ENCODE measurements at regions not wholly inside any gene's neighbourhood (a gene's known extent, or its start where the extent isn't known, plus 50 kb on each side); places are given as distances from the start of the nearest gene placed in this dataset.

DNA sequence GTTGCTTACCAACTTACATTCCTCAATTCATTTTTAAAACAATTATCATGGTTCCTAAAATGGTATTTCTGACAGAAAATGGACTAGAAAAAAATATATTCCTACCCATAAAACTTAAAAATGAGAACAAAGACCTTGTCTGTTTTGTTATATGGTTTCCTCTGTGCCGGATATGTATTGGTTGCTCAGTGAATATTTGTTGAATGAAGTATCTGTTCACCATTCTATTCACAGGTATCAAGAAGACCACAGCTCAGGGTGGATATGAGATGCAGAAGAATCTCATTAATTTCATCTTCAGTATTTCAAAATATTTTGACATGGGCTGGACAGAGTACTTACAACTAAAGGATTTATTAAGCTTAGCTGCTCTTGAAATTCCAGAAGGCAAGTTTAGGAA is 58.1 kb downstream of the TUSC7 start:
- DNase-seq (ENCODE audit: low read depth in 4 of 4, low spot score in 1 of 4) = no peak

DNA sequence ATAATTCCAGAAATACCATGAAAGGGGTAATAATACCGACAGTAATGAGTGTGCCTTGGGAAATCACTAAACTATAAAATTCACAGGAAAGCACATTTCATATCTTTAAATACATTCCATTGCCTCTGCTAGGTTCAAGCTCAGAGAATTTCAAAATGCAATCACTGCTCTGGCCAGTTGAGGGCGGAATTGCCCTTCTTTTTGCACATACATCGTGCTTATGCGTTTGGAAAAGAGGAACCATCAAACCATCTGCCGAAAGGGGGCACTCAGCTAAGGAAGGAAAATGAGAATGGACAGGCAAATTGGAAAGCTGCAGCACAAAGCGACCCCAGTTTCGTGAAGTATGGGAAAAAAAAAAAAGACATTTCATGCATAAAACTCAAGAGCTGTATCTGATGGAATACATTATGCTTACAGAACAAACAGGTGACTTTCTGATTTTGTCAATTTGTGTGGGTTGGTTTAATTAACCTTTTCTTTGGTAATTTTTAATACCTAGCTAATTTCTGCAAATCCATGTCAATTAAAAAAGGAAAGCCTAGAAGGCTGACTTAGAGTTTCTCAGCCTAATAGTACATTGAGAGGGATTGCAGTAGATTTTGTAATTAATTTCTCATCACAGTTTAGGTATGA is 61.4 kb downstream of the TUSC7 start:
- DNase-seq (ENCODE audit: low read depth in 4 of 4, low spot score in 1 of 4) = peak in 2 of 4 experiments; percentile 0 to 12

DNA sequence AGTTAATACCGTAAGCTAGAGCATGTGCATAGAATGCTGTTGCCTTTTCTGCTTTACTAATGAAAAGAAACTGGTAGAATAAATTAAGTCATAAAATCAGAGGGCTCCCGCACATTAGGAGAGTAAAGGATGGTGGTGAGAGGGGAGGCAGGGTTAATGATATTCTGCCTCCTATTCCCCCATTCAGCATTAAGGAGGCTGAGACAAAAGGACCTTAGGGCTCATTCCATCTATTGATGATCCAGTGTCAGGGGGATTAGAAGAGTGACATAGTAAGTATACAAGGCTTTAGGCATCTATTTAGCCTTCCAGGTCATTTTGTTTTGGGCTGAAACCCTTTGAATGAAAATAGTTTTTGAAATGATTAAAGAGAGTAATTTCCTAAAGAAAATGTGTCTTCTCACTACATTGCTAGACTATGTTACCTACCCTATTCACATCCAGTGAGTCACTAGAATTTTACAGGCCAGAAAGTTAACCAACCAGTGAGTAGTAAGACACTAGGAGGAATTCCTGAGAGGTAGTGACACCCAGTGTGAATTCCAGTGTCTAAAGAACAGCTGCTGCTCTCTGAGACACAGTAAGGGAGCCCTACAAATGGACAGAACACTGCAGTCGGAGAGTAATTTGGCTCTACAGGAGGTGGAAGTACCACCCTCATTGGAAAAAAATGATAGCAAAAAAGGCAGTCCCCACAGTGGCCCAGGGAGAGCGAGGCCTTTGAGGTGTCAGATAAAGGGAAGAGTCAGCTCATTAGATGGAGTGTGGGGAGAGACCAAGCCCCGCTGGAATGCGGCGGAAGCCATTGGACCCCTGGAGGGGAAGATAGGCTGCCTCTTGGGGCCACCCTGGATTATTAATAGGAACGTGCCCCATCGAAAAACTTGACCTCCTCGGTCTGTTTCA is 67.6 kb downstream of the TUSC7 start:
- DNase-seq (ENCODE audit: low read depth in 4 of 4, low spot score in 1 of 4) = no peak

DNA sequence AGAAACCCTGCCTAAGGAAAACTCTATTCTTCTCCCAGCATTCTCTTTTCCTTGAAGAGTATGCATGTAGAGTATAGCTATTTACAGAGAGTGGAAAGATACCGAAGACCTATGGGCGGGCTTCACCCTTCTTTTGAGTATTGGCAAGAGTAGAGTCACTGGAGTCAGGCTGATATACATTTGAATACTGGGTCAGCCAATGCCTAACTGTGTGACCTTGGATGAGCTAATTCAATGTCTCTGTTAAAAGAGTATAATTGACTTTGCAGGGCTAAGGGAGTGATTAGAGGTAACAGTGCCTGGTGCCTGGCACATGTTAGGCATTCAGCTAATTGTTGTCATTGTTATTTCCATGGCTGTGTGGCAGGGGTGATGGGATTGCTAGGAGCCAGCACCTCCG is 75.6 kb downstream of the TUSC7 start:
- no peak for DNase-seq (ENCODE audit: low read depth in 4 of 4, low spot score in 1 of 4)

DNA sequence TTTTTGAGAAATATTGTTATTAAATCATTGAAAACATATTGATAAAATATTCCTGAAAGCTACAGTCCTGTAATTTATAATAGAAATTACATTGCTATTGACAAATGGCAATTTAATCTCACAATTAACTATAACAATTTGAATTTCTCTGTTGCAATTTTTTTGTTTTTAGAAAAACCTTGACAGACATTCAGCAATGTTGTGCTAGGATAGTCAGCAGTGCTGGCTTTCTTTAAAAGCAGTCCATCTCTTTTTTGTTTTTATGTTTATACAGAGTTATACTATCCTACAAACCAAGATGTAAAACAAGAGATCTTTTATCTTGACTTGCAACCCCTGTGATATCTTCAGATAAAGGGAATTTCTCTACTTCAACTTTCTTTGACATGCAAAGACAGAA is 93.1 kb downstream of the TUSC7 start:
- no peak for DNase-seq (ENCODE audit: low read depth in 4 of 4, low spot score in 1 of 4)

DNA sequence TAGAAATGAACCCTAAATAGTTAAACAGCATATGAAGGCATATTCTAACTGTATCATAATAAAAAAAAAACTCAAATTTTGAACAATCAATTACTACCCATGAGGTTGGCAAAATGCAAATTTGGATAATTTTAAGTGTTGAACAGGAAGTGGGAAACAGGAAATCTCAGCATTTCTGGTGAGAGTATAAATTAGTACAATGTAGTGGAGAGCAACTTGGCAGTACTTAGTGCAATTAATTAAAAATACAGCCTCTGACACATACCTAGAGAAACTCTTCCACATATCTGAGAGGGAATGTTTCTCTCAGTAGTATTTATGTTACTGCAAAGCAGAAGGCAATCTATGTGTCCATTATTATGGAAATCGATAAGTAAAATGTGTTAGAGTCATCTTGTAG is 96.8 kb downstream of the TUSC7 start:
- DNase-seq (ENCODE audit: low read depth in 4 of 4, low spot score in 1 of 4) = no peak

DNA sequence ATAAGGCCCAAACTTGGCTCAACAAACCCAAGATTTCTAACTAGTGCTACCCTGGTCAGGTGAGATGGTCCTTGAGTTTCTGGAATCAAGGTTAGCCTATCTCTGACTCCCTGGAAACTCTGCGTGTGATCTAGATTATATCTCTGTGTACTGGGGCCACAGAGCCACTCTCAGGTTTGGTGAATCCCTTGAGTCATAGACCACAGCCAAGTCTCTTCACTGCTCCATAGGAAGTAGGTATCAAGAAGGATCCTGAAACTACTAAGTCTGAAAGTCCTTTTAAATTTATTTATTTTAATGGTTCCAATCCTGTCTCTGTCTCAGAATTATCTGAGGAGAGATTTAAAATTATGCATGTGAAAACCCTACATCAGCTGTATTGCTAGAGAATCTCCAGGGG is 99.1 kb downstream of the TUSC7 start:
- no peak for DNase-seq (ENCODE audit: low read depth in 4 of 4, low spot score in 1 of 4)

DNA sequence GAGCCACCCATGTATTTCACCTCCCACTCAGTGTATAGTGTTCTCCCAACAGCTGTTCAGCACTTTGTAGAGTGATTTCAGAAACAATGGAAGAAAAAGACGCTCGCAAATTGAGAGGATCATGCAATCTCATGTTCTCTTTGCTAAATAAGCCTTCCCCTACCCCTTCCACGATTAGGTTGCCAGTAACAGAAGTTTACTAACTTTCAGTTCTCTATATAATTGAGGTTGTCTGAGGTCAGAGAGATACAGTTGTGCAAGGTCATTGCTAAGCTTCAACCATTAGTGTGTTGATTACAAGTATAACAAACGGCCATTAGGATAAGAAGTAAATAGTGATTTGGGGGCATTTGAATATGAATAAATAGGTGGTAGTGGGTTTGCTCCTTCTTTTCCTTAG is 99.6 kb downstream of the TUSC7 start:
- no peak for DNase-seq (ENCODE audit: low read depth in 4 of 4, low spot score in 1 of 4)

DNA sequence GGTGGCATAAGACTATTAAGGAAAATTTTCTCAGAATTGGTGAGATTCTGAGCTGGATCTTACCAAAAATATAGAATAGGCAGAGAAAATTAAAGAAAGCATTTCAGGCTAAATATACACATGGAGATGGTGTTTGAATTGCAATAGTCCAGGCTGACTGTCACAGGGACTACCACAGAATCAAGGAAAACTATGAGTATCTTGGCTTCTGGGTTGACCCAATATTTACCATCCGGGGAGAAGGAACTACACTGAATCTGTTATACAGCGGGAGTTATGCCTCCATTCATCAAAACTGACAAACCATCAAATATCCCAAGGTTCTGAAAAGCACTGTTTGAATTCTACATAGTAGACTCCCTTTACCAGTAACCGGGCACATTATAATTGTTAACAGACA is 102.2 kb downstream of the TUSC7 start:
- DNase-seq (ENCODE audit: low read depth in 4 of 4, low spot score in 1 of 4) = no peak

DNA sequence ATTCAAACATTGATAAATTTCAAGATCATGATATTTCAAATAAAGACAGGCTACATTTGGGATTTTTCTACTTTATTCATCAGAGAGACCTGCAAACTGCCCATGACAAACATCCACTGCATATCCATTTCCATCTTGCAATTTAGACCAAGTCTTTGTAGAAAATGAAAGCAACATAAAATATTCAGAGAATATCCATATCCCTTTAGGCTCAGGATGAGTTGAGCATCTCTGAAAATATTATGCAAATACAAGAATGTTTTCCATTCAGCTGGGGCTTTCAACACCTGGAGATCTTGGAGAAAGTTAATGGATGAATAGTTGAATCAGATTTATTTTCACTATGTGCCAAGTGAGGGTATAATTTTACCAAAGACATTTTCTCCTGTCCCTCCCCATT is 103.4 kb downstream of the TUSC7 start:
- no peak for DNase-seq (ENCODE audit: low read depth in 4 of 4, low spot score in 1 of 4)

DNA sequence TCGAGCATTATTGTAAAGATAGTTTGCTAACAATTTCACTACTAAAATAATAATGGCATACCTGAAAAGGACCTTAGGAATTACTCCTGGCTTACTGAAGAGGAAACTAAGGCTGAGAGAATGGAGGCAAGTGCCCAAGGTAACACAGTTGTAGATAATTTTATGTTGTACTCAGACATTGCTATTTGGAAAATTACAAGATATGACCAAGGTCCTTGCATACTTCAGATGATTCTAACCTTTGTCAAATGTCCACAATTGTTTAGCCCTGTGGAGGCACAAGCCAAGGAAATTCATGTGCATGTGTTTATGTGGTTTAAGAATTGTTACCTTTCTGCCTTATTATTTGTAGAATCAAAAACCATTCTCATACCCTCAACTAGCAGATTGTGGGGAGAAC is 105.7 kb downstream of the TUSC7 start:
- DNase-seq (ENCODE audit: low read depth in 4 of 4, low spot score in 1 of 4) = no peak

DNA sequence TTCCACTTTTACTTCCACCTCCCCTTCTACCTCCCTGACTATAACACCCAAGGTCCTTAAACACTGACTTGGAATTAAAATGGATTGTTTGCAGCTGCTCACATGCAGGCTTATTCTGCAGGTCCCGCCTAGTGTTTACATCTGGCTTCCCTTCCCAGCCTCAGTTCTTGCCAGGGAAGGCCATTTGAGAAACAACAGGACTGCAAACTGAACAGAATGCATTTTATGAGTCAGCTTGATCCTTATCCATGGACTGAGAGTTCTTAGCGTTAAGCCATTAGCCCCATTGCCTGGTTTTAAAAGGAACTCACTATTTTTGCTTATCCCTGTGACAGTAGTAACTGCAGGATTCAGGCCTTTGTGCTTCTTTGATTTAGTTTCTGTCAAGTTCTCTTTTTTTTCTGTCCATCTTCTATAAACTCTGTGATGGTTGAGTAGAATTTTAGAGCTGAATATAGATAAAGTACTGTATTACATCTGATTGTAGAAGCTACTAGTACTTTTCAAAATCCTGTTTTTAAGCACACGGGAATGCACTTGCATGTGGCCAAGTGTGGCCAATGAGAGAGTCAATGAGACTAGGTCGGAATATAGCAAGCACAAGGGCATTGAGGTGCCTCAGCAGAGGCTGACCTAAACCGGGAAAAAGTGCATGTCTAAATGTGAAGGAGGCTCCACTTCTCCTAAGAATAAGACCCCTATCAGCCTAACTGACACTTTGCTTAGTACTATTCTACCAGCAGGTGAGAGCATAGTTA is 106.4 kb downstream of the TUSC7 start:
- no peak for DNase-seq (ENCODE audit: low read depth in 4 of 4, low spot score in 1 of 4)

DNA sequence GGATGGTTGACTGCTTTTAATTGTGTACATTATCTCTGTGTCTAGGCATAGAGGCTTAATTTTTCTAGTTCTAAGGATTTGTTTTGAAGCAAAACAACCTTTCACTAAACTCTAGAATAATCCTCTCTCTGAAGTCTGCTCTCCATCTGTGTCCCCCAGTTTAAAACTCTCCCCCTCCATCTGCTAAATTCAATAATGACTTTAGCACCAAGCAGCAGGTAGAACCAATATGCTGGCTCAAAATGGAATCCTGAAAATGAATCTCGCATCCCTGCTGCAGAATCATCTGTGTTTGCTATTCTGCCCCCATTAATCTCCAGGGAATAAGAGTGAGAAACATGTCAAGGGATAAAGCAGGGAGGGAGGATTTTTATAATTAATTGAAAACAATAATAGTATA is 111.8 kb downstream of the TUSC7 start:
- DNase-seq (ENCODE audit: low read depth in 4 of 4, low spot score in 1 of 4) = no peak

DNA sequence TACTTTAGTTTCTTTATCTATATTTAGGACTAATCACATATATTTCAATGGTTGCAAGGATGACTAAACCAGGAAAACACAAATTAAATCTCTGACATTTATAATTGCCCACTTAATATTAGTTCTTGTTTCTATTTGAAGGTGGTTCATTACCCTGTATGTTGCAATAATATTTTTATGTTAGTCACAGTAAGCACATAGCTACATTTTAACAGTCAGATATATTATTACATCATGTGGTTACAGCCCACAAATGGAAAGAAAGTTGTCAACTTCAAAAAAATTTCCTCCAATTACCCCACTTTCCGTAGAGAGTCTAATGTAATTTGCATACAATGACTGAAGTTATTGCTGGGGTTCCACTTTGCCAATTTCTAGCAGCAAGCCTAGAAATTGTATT is 114.6 kb downstream of the TUSC7 start:
- DNase-seq (ENCODE audit: low read depth in 4 of 4, low spot score in 1 of 4) = no peak

DNA sequence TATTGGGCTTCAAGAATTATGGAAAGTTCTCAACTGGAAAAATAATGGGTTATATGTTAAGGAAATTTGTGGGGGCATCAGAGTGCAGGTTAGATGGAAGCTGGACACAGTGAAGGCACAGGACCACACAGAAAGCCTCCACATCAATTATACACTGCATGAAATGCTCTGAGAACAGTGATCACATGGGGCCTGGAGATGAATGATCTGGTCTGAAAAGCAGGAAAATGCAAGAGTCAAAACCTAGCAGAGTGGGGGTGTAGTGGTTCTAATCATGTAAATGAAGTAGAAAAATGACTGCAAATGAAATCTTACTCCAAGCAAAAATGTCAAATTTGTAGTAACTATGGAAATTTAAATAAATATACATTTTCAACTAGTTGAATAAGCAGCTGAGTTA is 123.6 kb downstream of the TUSC7 start:
- DNase-seq (ENCODE audit: low read depth in 4 of 4, low spot score in 1 of 4) = no peak

DNA sequence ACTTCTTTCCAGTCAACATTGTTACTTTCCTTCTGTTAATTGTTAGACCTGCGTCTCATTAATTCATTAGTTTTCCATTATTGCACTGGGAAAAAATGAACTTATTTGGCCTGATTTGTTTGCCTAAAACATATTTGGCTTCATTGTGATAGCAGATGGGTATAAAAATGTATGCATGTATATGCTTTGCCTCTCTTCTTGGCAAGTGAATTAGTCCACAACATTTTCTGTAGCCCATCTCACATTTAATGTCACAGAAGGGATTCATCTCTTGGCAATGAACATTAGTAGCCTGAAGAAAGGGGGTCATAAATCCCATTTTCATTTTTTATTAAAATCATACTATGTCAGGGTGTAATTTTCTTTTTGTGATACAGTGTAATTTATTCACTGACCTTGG is 125.2 kb downstream of the TUSC7 start:
- no peak for DNase-seq (ENCODE audit: low read depth in 4 of 4, low spot score in 1 of 4)

DNA sequence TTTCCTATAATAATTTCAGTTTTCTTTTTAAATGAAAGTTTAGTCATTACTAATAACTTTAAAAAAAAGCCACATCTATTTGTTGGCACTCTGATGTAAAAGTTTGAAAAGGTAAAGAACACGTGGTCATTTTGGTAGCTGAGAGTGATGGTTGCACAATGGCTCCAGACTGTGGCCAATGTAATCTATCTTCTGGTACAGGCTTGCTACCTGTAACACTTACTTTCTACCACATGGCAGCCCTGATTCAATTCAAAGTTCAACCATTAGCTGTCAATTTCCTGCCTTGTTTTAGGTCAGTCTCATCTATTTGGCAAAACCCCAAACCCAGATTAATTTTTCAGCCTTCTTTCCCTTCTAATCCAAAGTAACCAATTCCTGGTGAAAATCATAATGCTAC is 126.1 kb downstream of the TUSC7 start:
- DNase-seq (ENCODE audit: low read depth in 4 of 4, low spot score in 1 of 4) = no peak

DNA sequence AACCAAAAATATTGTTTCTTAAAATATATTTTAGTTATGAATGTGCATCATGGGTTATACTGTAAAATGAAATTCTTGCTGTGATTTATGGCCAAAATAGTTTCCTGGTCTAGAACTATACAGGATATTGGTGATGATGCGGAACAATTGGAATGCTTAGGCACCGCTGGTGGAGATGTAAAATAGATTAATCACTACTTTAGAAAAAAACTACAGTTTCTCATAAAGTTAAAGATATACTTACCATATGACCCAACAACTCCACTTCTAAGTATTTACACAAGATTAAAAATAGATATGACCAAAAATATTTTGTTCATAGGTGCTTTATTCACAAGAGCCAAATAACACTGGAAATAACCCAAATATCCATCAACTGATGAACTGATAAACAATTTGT is 126.7 kb downstream of the TUSC7 start:
- DNase-seq (ENCODE audit: low read depth in 4 of 4, low spot score in 1 of 4) = no peak

DNA sequence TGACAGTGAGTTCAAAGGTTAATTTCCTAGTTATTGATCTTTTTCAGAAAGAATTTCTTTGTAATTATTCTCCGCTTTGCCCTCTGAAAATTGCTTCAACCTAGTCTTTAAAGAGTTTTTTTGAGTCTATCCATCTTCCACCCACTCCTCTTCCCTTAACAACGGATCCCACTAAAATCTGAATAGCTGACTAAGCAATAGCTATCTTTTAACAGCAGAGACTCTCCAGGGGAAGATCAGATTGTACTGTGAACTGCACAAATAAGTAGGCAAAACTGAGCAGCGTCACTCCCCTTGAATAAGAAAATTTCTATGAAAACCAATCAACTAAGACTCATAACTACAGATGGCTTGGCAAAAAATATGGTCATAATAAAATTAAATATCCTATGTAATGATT is 127.9 kb downstream of the TUSC7 start:
- DNase-seq (ENCODE audit: low read depth in 4 of 4, low spot score in 1 of 4) = no peak

DNA sequence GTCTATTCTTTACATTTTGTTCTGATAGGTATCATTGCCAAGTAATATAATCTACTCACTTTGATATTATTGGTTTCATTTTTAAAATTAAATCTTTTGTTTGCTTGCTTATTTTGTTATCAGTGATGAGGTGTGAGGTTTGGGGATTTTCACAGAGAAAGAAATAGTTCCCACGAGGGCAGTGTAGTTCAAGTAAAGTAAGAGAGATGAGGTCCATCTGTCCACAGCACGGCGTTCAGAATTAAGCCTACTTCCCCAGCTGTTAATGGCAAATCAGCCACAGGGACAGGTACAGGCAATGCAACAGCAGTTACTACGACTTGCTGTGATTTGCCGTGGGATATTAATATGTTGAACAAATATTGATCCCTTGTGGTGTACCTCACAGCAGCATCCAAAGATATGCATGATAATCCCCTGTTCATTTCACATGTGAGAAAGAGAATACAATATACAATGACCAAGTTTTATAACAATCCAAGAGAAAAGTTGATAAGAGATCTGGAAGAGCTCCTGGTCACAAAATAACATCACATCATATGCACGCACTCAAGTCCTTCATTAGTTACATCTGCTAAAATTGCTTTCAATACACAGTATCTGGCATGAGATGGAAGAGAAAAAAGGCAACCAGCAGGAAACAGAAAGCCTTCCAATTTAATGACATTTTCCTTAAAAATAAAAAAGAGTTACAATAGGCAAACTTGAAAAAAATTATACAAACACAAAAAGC is 131.6 kb downstream of the TUSC7 start:
- no peak for DNase-seq (ENCODE audit: low read depth in 4 of 4, low spot score in 1 of 4)

DNA sequence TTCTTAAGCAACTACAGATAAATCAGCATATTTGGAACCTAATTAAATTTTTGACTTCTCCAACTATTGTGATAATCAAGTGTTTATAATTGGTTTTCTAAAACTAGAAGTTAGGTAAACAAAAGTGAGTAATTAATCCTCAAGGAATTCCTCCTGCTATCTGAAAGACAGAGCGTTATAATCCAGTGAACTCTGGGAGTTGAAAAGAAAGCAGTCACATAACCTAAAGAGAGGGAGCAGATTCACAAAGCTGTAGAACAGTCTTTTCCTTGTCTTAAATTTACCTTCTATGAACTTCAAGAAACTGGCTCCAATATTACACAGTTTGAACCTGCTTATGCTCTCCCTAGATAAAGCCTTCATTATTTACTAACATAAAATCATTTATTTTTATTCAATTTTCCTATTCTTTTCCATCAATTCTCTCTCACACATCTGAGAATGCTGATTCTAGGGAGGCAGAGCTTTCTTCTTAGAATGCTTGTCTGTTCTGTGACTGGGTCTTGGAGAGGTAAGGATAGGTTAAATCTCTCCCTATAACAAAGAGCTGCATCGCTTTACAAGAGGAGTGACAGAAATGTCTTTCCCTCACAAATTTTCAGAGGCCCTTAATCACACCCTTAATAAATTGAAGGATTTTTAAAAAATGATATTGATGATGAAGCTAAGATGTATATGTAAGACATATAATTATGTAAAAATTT is 132.8 kb downstream of the TUSC7 start:
- DNase-seq (ENCODE audit: low read depth in 4 of 4, low spot score in 1 of 4) = no peak

All from stimulated activated CD4-positive, alpha-beta T cell treated with anti-CD3 and anti-CD28 coated beads, Interleukin-1b, Interleukin-23, amount 100 ng/mL, for 24 hours (primary cell).